ENCODE measurements at regions not wholly inside any gene's neighbourhood (a gene's known extent, or its start where the extent isn't known, plus 50 kb on each side); places are given as distances from the start of the nearest gene placed in this dataset.

- Histone ChIP-seq H3K36me3 (no peaks in the 10 kb centered on the region), H3K27ac (no peak overlapping the region), H3K27me3 (no peaks in the 10 kb centered on the region), H3K9me3 (no peaks in the 10 kb centered on the region), H3K4me1 (no peaks in the 10 kb centered on the region), H3K4me3 (no peak overlapping the region)
- DNase-seq (ENCODE audit: low spot score) = no peak
- TF ChIP-seq, protein P1, sequence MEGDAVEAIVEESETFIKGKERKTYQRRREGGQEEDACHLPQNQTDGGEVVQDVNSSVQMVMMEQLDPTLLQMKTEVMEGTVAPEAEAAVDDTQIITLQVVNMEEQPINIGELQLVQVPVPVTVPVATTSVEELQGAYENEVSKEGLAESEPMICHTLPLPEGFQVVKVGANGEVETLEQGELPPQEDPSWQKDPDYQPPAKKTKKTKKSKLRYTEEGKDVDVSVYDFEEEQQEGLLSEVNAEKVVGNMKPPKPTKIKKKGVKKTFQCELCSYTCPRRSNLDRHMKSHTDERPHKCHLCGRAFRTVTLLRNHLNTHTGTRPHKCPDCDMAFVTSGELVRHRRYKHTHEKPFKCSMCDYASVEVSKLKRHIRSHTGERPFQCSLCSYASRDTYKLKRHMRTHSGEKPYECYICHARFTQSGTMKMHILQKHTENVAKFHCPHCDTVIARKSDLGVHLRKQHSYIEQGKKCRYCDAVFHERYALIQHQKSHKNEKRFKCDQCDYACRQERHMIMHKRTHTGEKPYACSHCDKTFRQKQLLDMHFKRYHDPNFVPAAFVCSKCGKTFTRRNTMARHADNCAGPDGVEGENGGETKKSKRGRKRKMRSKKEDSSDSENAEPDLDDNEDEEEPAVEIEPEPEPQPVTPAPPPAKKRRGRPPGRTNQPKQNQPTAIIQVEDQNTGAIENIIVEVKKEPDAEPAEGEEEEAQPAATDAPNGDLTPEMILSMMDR (IDR thresholded peaks at IDR 0.05) = no peak
Observed at GRCh38 chr4:59058543-59058942, 1948.4 kb upstream of the IGFBP7 start.

- DNase-seq (ENCODE audit: low spot score) = no peak
- no peaks in the 10 kb centered on the region for H3K9me3 ChIP-seq
- TF ChIP-seq, protein P1 (IDR thresholded peaks at IDR 0.05) = no peak
- no peaks in the 10 kb centered on the region for H3K27me3 ChIP-seq
- no peak overlapping the region for H3K27ac ChIP-seq
- no peak overlapping the region for H3K4me3 ChIP-seq
- no peaks in the 10 kb centered on the region for H3K36me3 ChIP-seq
- no peaks in the 10 kb centered on the region for H3K4me1 ChIP-seq
Observed at GRCh38 chr4:59060002-59060846, 1950.0 kb upstream of the IGFBP7 start.

GRCh38 chr4:59060895-59061294 lies 1950.7 kb upstream of the IGFBP7 start:
- no peaks in the 10 kb centered on the region for H3K27me3 ChIP-seq
- no peak overlapping the region for H3K27ac ChIP-seq
- TF ChIP-seq, protein P1 (IDR thresholded peaks at IDR 0.05) = no peak
- no peak for DNase-seq (ENCODE audit: low spot score)
- no peaks in the 10 kb centered on the region for H3K9me3 ChIP-seq
- H3K4me1 ChIP-seq = no peaks in the 10 kb centered on the region
- H3K4me3 ChIP-seq = no peak overlapping the region
- H3K36me3 ChIP-seq = no peaks in the 10 kb centered on the region

DNA sequence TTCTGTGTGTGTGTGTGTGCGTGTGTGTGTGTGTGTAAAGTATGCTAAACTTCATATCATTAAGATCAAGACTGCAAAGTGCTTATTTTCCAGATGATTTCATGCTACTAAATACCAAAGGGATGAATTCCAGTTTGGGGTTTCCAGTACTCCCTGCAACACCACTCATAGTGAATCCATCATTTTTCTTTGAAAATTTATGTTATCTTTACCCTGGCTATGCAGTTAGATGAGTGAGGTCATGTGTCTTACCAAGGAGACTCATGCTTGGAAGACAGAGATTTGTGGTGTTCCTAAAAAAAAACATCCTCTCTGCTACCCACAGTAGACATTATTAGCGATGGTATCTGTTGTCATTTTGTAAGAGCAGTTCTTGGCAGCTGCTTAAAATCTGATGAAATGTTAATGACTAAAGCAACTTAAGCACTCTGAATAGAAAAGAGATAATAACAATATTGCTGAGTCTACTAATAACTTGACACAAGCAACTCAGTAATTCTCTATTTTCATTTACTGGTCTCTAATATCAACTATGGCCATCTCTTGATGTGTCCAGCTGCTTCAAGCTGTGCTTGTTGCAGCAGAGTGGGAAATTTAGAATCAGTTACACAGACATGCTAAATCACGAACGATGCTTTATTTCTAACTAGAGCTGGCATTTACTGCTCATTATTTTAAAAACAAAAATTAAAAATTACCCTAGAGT lies 1953.0 kb upstream of the IGFBP7 start:
- H3K27me3 ChIP-seq = no peaks in the 10 kb centered on the region
- no peaks in the 10 kb centered on the region for H3K9me3 ChIP-seq
- no peak for DNase-seq (ENCODE audit: low spot score)
- no peaks in the 10 kb centered on the region for H3K36me3 ChIP-seq
- no peaks in the 10 kb centered on the region for H3K4me1 ChIP-seq
- H3K27ac ChIP-seq = no peak overlapping the region
- no peak overlapping the region for H3K4me3 ChIP-seq
- TF ChIP-seq, protein P1 (IDR thresholded peaks at IDR 0.05) = no peak

- peaks cover 0 to 11% of the 10 kb centered on the region in 2 donors for H3K9me3 ChIP-seq
- no peak overlapping the region for H3K4me3 ChIP-seq
- TF ChIP-seq, protein P1 (IDR thresholded peaks at IDR 0.05) = no peak
- H3K27ac ChIP-seq = no peak overlapping the region
- DNase-seq (ENCODE audit: low spot score) = no peak
- H3K36me3 ChIP-seq = no peaks in the 10 kb centered on the region
- no peaks in the 10 kb centered on the region for H3K4me1 ChIP-seq
- no peaks in the 10 kb centered on the region for H3K27me3 ChIP-seq
Observed at GRCh38 chr4:59068722-59069418, 1958.7 kb upstream of the IGFBP7 start.

Data from right atrium auricular region (tissue), 2 donors.